ENCODE measurements at regions not wholly inside any gene's neighbourhood (a gene's known extent, or its start where the extent isn't known, plus 50 kb on each side); places are given as distances from the start of the nearest gene placed in this dataset.

DNA sequence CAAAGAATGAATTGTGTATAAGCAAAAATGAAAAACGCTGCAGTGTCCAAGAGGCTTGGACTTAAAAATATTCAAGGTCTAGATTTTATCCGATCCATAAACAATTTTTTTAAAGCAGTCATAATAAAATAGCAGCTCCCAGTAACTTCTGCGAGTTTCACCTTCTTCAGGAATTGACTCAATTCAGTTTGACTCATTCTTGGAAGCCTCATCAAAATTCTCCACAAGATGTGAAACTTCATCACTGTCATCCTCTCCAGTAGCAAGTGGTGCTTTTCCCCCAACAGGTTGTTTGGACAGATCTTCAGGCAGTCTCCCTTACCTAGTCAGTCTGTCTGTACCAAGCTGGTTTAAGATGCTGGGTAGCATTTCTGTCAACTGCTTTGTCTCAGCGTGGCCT lies 93.5 kb upstream of the FOXG1 start:
- TF ChIP-seq, protein P1, sequence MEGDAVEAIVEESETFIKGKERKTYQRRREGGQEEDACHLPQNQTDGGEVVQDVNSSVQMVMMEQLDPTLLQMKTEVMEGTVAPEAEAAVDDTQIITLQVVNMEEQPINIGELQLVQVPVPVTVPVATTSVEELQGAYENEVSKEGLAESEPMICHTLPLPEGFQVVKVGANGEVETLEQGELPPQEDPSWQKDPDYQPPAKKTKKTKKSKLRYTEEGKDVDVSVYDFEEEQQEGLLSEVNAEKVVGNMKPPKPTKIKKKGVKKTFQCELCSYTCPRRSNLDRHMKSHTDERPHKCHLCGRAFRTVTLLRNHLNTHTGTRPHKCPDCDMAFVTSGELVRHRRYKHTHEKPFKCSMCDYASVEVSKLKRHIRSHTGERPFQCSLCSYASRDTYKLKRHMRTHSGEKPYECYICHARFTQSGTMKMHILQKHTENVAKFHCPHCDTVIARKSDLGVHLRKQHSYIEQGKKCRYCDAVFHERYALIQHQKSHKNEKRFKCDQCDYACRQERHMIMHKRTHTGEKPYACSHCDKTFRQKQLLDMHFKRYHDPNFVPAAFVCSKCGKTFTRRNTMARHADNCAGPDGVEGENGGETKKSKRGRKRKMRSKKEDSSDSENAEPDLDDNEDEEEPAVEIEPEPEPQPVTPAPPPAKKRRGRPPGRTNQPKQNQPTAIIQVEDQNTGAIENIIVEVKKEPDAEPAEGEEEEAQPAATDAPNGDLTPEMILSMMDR (IDR thresholded peaks at IDR 0.05; ENCODE audit: borderline replicate concordance, insufficient read depth, low read depth, low read length): no peak

DNA sequence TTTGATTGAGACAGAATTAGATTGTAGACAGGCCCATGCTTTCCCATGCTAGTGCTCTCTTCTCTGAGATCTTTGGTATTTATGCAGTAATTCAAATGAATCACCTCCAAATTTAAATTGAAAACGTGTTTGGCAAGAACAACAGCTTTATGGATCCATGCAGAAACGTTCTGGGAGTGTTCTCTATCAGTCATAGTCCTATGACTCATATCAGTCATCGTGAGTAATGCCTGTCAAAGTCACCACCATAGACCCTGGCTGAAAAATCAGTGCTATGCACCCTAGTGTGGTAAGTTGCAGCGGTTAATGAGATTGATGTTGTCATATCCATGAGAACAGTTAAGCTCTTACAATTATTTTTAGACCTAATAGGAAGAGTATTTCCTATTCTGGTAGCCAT lies 90.1 kb upstream of the FOXG1 start:
- no peak overlapping the region for H3K4me3 ChIP-seq (ENCODE audit: low read depth, low read length)
- TF ChIP-seq, protein P1 (IDR thresholded peaks at IDR 0.05; ENCODE audit: borderline replicate concordance, insufficient read depth, low read depth, low read length): no peak

More for the DNA sequence above, 93.5 kb upstream of the FOXG1 start:
- H3K4me3 ChIP-seq (ENCODE audit: low read depth, low read length): no peak overlapping the region

DNA sequence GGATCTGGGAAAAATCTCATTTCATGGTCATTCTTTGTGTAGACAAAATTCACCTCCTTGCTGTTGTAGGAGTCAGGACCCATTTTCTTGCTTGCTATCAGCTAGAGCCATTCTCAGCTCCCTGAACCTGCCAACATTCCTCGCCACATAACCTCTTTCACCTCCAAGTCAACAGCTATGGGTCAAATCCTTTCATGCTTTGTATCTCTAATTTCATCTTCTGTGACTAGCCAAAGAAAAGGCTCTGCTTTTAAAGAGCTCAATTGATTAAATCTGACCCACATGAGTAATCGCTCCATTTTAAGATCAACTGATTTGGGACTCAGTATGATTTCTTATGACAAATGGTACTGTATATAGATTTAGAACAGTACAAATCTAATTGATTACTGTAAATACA lies 89.2 kb upstream of the FOXG1 start:
- TF ChIP-seq, protein P1 (IDR thresholded peaks at IDR 0.05; ENCODE audit: borderline replicate concordance, insufficient read depth, low read depth, low read length): no peak
- no peak overlapping the region for H3K4me3 ChIP-seq (ENCODE audit: low read depth, low read length)

DNA sequence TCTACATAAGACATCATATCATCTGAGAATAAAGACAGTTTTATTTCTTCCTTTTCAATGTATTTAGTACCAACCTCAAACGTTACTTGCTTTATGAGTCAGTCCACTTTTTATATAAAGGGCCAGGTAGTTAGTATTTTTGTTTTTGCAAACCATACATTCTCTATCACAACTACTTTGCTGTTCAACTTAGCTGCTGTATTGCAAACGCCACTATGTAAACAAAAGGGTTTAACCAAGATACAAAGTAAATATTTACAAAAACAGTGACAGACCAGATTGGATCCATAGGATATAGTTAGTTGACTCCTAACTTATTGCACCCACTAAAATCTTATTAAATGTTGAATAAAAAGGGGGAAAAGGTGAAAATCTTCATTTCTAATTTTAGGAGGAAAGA lies 87.7 kb upstream of the FOXG1 start:
- TF ChIP-seq, protein P1 (IDR thresholded peaks at IDR 0.05; ENCODE audit: borderline replicate concordance, insufficient read depth, low read depth, low read length): no peak
- no peak overlapping the region for H3K4me3 ChIP-seq (ENCODE audit: low read depth, low read length)

DNA sequence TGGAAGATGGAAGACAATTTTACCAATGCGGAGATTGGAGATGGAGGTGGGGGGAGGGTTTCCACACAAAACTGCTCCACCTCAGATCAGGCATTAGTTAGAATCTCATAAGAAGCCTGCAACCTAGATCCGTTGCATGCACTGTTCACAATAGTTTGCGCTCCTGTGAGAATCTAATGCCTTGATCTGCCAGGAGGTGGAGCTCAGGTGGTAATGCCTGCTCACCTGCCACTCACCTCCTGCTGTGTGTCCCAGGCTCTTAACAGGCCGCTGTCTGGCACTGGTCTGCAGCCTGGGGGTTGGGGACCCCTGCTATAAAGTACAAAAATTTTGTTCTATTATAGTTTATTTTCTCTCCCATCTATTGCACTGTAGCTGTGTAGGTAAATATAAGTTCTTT lies 84.9 kb upstream of the FOXG1 start:
- no peak overlapping the region for H3K4me3 ChIP-seq (ENCODE audit: low read depth, low read length)
- TF ChIP-seq, protein P1 (IDR thresholded peaks at IDR 0.05; ENCODE audit: borderline replicate concordance, insufficient read depth, low read depth, low read length): no peak

DNA sequence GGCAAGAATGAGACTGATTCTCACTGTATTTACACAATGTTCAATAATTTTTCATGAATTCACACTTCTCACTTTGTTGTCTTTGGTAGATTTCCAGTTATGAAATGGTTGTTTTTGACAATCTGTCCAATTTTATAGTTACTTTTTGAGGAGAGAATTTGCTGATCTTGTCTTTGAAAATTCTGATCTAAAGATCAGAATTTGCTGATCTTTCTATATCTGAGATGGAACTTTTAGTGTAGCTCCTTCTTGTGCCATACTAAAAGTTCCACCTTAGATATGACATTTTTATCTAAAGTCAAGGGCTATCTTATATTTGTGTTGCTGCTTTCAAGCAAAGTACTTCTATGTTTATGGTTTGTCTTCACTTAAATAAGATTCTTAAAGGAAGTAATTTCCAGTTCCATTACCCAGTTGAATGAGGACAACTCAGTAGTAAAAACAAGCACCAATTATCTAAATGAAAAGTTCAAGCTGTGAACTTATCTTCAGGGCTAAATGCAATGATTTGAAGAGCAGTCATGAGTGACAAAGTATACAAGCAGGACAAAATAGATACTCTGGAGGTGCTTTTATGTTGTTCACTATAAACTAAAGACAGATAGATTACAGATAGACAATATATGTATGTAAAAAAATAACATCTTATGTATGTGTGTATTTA lies 76.4 kb upstream of the FOXG1 start:
- H3K4me3 ChIP-seq (ENCODE audit: low read depth, low read length): no peak overlapping the region
- TF ChIP-seq, protein P1 (IDR thresholded peaks at IDR 0.05; ENCODE audit: borderline replicate concordance, insufficient read depth, low read depth, low read length): no peak

DNA sequence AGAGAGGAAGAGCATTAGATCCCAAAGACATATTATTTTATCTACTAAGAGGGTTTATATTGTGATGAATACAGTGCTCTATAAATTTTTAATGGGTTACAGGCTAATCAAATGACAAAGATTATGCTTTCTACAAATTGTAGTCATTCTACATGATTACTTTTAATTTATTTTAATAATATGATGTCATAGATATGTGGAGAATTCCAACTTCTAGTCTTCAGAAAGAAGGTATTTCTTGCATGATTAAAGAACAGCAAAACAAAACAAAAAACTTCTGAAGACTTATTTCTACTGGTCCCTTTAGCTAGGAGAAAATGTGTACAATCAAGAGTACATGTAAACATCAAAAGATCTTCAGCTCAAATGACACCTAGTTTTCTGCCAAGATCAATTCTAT lies 71.5 kb upstream of the FOXG1 start:
- TF ChIP-seq, protein P1 (IDR thresholded peaks at IDR 0.05; ENCODE audit: borderline replicate concordance, insufficient read depth, low read depth, low read length): no peak
- no peak overlapping the region for H3K4me3 ChIP-seq (ENCODE audit: low read depth, low read length)

Data from GM12875 (cell line).